HCT116 (cell line): ENCODE measurements at regions not wholly inside any gene's neighbourhood (a gene's known extent, or its start where the extent isn't known, plus 50 kb on each side); places are given as distances from the start of the nearest gene placed in this dataset.

Source experiments
- ATAC-seq: fragments of 200-7000 bp; cut with Tn5 transposase; 2 replicates; pipeline ENCODE4 v1.9.1; 2020; ENCODE audit warnings: mild to moderate bottlenecking, moderate library complexity
- BruUV-seq: library from RNA; stranded (reverse); fragments of 400-500 nt; replicated peaks from 2 replicates; lab custom pipeline; 2021; lab: Mats Ljungman, UMichigan
- CTCF ChIA-PET: fragments of 300-600 bp; sonication (Branson Sonifier 250); formaldehyde crosslinking; loops from one replicate; lab custom pipeline; 2021; ENCODE audit warnings: antibody characterized with exemption; lab: Charles Lee
- POLR2A ChIA-PET: fragments of 300-600, 350-600 bp; sonication (Branson Sonifier 250); formaldehyde crosslinking; loops from one replicate; lab custom pipeline; 2021; ENCODE audit warnings: antibody characterized with exemption; lab: Charles Lee
- RAD21 ChIA-PET, 2 experiments: fragments of 300-600 bp; sonication (Branson Sonifier 250); formaldehyde crosslinking; loops; one replicate each; lab custom pipeline; 2023; ENCODE audit warnings: low total read pairs in 2 of 2; ENCODE audit not compliant: uncharacterized antibody in 2 of 2, unreplicated experiment in 2 of 2, low non-redundant PET in 1 of 2; lab: Charles Lee
- DNase-seq: peaks from one replicate; pipeline ENCODE4 v3.0.0-alpha.2; 2010; ENCODE audit warnings: low read depth, low spot score
- H2AFZ ChIP-seq: fragments of 200-600 bp; shearing (Covaris generic), sonication (generic); 2 replicates; pipeline ENCODE4 v1.6.1; 2017; ENCODE audit warnings: low read depth, mixed run types, mixed read lengths, antibody characterized with exemption, low read length; ENCODE audit not compliant: poor library complexity, severe bottlenecking
- H3K27ac ChIP-seq: 2 replicates; pipeline ENCODE4 v1.5.1; 2012; ENCODE audit warnings: low read depth, low read length
- H3K27me3 ChIP-seq: fragments of 200-600 bp; sonication (generic); 2 replicates; pipeline ENCODE4 v1.6.1; 2016; ENCODE audit warnings: mixed run types, low read length, mixed read lengths; ENCODE audit not compliant: insufficient read depth
- H3K36me3 ChIP-seq, 2 experiments: fragments of 200-500 bp in 1 of 2; fragments of 200-600 bp in 1 of 2; sonication (Bioruptor generic) in 1 of 2; sonication (generic) in 1 of 2; 2 replicates each; pipeline versions ENCODE4 v1.5.1 to v1.6.1; 2014 to 2016; ENCODE audit warnings: low read length in 2 of 2, inconsistent platforms in 1 of 2, mixed read lengths in 1 of 2, mixed run types in 1 of 2; ENCODE audit not compliant: insufficient read depth in 2 of 2, control insufficient read depth in 1 of 2
- H3K4me1 ChIP-seq, 2 experiments: fragments of 200-600 bp in 1 of 2; sonication (generic) in 1 of 2; 2 replicates each; pipeline versions ENCODE4 v1.5.1 to v1.6.1; 2012 to 2017; ENCODE audit warnings: low read length in 2 of 2, inconsistent platforms in 1 of 2, mild to moderate bottlenecking in 1 of 2, mixed read lengths in 1 of 2, mixed run types in 1 of 2, moderate library complexity in 1 of 2; ENCODE audit not compliant: insufficient read depth in 2 of 2, control insufficient read depth in 1 of 2
- H3K4me2 ChIP-seq: fragments of 200-600 bp; sonication (generic); 2 replicates; pipeline ENCODE4 v1.6.1; 2017; ENCODE audit warnings: mixed run types, low read length, mixed read lengths
- H3K4me3 ChIP-seq, 2 experiments: fragments of 200-600 bp in 1 of 2; sonication (generic) in 1 of 2; replicated peaks in 1 of 2; 2 replicates each; pipeline ENCODE4 v1.5.1; 2011 to 2016; ENCODE audit warnings: low read length in 2 of 2, control low read depth in 1 of 2, low read depth in 1 of 2, mild to moderate bottlenecking in 1 of 2, mixed read lengths in 1 of 2, mixed run types in 1 of 2
- H3K79me2 ChIP-seq: fragments of 200-600 bp; sonication (generic); 2 replicates; pipeline ENCODE4 v1.6.1; 2017; ENCODE audit warnings: mild to moderate bottlenecking, mixed run types, low read length, moderate library complexity, mixed read lengths; ENCODE audit not compliant: insufficient read depth
- H3K9ac ChIP-seq: fragments of 200-600 bp; sonication (generic); 2 replicates; pipeline ENCODE4 v1.6.1; 2016; ENCODE audit warnings: low read length, mixed read lengths
- H3K9me2 ChIP-seq: fragments of 200-600 bp; sonication (generic), shearing (Covaris generic); 2 replicates; pipeline ENCODE4 v1.6.1; 2017; ENCODE audit warnings: mixed run types, mild to moderate bottlenecking, moderate library complexity; ENCODE audit not compliant: insufficient read depth
- H3K9me3 ChIP-seq, 2 experiments: fragments of 200-500 bp in 1 of 2; fragments of 200-600 bp in 1 of 2; sonication (Bioruptor generic) in 1 of 2; sonication (generic) in 1 of 2; 2 replicates each; pipeline ENCODE4 v1.6.1; 2014 to 2017; ENCODE audit warnings: low read length in 2 of 2, mixed read lengths in 2 of 2, inconsistent platforms in 1 of 2, low read depth in 1 of 2, mild to moderate bottlenecking in 1 of 2, mixed run types in 1 of 2, moderate library complexity in 1 of 2; ENCODE audit not compliant: control insufficient read depth in 1 of 2, insufficient read depth in 1 of 2
- H4K20me1 ChIP-seq: fragments of 200-600 bp; sonication (generic), shearing (Covaris generic); 2 replicates; pipeline ENCODE4 v1.6.1; 2017; ENCODE audit warnings: mixed run types, mild to moderate bottlenecking, moderate library complexity; ENCODE audit not compliant: insufficient read depth
- CBX3 ChIP-seq: IDR thresholded peaks from 2 replicates; pipeline ENCODE4 v1.6.1; 2012; ENCODE audit warnings: low read depth
- CEBPB ChIP-seq: IDR thresholded peaks from 2 replicates; pipeline ENCODE4 v1.6.1; 2012; ENCODE audit warnings: low read depth
- EGR1 ChIP-seq: IDR thresholded peaks from 2 replicates; pipeline ENCODE4 v1.6.1; 2012; ENCODE audit warnings: low read depth
- ELF1 ChIP-seq: IDR thresholded peaks from 2 replicates; pipeline ENCODE4 v1.6.1; 2012; ENCODE audit warnings: low read depth, borderline replicate concordance
- EZH2phosphoT487 ChIP-seq: fragments of 200-600 bp; IDR thresholded peaks from 2 replicates; pipeline ENCODE4 v1.6.1; 2018; ENCODE audit warnings: antibody characterized with exemption, borderline replicate concordance
- JUND ChIP-seq: IDR thresholded peaks from 2 replicates; pipeline ENCODE4 v1.6.1; 2012
- POLR2A ChIP-seq: IDR thresholded peaks from 2 replicates; pipeline ENCODE4 v1.7.0; 2011; ENCODE audit warnings: borderline replicate concordance; ENCODE audit not compliant: insufficient read depth, insufficient read length; ENCODE audit errors: extremely low read depth
- SRF ChIP-seq: IDR thresholded peaks from 2 replicates; pipeline ENCODE4 v1.6.1; 2012; ENCODE audit warnings: low read depth
- TCF7L2 ChIP-seq: IDR thresholded peaks from 2 replicates; pipeline ENCODE4 v1.7.0; 2011; ENCODE audit warnings: borderline replicate concordance, inconsistent platforms; ENCODE audit not compliant: insufficient read depth, insufficient read length; ENCODE audit errors: extremely low read depth
- YY1 ChIP-seq: IDR thresholded peaks from 2 replicates; pipeline ENCODE4 v1.6.1; 2011; ENCODE audit warnings: low read length, low read depth, moderate library complexity, mild to moderate bottlenecking; ENCODE audit not compliant: insufficient replicate concordance; ENCODE audit errors: extremely low read depth
- ZFX ChIP-seq: fragments of 450-650 bp; IDR thresholded peaks from 2 replicates; pipeline ENCODE4 v1.6.1; 2017
- ZNF274 ChIP-seq: fragments of 200-500 bp; sonication (Bioruptor generic); IDR thresholded peaks from 2 replicates; pipeline ENCODE4 v1.6.1; 2014; ENCODE audit warnings: mild to moderate bottlenecking, low read depth, low read length, inconsistent platforms
- intact Hi-C: fragments of 100-400 bp; cut with micrococcal nuclease; formaldehyde crosslinking; loops from 2 replicates; pipeline ENCODE4 v1.10.0; 2022
- TF ChIP-seq, protein P1 (sequence below), 3 experiments: fragments of 200-600 bp in 1 of 3; sonication (generic) in 1 of 3; IDR thresholded peaks in 2 of 3; conservative IDR thresholded peaks in 1 of 3; 2 replicates each; pipeline ENCODE4 v1.5.1; 2012 to 2017; ENCODE audit warnings: low read depth in 2 of 3, low read length in 2 of 3, antibody characterized with exemption in 1 of 3, borderline replicate concordance in 1 of 3, control low read depth in 1 of 3, mild to moderate bottlenecking in 1 of 3, mixed read lengths in 1 of 3, mixed run types in 1 of 3, moderate library complexity in 1 of 3; ENCODE audit not compliant: insufficient read depth in 1 of 3
- TF ChIP-seq, protein P2 (sequence below): IDR thresholded peaks from 2 replicates; pipeline ENCODE4 v1.6.1; 2012; ENCODE audit warnings: low read depth
- TF ChIP-seq, protein P3 (sequence below): IDR thresholded peaks from 2 replicates; pipeline ENCODE4 v1.6.1; 2011; ENCODE audit warnings: mild to moderate bottlenecking, low read length, moderate library complexity; ENCODE audit not compliant: insufficient replicate concordance; ENCODE audit errors: extremely low read depth
- TF ChIP-seq, protein P4 (sequence below): IDR thresholded peaks from 2 replicates; pipeline ENCODE4 v1.6.1; 2012

DNA sequence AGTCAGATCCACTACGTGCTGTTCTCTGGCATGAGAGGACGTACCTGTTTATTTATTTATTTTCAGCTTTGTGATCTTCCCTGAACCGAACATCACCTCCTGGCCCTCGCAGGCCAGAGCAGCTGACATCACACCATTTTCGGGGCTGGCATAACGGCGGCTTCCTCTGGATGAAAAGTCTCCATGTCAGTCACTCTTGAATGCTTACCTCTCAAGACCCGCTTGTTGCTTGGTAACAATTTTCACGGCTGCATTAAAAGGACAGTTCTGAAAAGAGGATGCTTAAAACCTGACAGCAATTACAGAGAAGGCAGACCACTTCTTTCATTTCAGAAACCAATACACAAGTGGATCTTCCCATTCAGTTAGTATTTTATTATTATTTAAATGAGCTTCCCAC is 159.8 kb upstream of the CDH4 start:
- TF ChIP-seq POLR2A (no peak), CEBPB (no peak), YY1 (no peak), SRF (no peak), ZFX (no peak), ZNF274 (no peak), CBX3 (no peak), EGR1 (no peak), ELF1 (no peak), TCF7L2 (no peak), EZH2phosphoT487 (no peak), JUND (no peak)
- TF ChIP-seq, protein P1, sequence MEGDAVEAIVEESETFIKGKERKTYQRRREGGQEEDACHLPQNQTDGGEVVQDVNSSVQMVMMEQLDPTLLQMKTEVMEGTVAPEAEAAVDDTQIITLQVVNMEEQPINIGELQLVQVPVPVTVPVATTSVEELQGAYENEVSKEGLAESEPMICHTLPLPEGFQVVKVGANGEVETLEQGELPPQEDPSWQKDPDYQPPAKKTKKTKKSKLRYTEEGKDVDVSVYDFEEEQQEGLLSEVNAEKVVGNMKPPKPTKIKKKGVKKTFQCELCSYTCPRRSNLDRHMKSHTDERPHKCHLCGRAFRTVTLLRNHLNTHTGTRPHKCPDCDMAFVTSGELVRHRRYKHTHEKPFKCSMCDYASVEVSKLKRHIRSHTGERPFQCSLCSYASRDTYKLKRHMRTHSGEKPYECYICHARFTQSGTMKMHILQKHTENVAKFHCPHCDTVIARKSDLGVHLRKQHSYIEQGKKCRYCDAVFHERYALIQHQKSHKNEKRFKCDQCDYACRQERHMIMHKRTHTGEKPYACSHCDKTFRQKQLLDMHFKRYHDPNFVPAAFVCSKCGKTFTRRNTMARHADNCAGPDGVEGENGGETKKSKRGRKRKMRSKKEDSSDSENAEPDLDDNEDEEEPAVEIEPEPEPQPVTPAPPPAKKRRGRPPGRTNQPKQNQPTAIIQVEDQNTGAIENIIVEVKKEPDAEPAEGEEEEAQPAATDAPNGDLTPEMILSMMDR (IDR thresholded peaks at IDR 0.05 in 2 of 3, conservative IDR thresholded peaks at IDR 0.05 in 1 of 3; ENCODE audit: borderline replicate concordance in 1 of 3, insufficient read depth in 1 of 3, low read depth in 2 of 3, low read length in 2 of 3), result no peak
- TF ChIP-seq, protein P2, sequence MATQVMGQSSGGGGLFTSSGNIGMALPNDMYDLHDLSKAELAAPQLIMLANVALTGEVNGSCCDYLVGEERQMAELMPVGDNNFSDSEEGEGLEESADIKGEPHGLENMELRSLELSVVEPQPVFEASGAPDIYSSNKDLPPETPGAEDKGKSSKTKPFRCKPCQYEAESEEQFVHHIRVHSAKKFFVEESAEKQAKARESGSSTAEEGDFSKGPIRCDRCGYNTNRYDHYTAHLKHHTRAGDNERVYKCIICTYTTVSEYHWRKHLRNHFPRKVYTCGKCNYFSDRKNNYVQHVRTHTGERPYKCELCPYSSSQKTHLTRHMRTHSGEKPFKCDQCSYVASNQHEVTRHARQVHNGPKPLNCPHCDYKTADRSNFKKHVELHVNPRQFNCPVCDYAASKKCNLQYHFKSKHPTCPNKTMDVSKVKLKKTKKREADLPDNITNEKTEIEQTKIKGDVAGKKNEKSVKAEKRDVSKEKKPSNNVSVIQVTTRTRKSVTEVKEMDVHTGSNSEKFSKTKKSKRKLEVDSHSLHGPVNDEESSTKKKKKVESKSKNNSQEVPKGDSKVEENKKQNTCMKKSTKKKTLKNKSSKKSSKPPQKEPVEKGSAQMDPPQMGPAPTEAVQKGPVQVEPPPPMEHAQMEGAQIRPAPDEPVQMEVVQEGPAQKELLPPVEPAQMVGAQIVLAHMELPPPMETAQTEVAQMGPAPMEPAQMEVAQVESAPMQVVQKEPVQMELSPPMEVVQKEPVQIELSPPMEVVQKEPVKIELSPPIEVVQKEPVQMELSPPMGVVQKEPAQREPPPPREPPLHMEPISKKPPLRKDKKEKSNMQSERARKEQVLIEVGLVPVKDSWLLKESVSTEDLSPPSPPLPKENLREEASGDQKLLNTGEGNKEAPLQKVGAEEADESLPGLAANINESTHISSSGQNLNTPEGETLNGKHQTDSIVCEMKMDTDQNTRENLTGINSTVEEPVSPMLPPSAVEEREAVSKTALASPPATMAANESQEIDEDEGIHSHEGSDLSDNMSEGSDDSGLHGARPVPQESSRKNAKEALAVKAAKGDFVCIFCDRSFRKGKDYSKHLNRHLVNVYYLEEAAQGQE, result no peak
- TF ChIP-seq, protein P3, sequence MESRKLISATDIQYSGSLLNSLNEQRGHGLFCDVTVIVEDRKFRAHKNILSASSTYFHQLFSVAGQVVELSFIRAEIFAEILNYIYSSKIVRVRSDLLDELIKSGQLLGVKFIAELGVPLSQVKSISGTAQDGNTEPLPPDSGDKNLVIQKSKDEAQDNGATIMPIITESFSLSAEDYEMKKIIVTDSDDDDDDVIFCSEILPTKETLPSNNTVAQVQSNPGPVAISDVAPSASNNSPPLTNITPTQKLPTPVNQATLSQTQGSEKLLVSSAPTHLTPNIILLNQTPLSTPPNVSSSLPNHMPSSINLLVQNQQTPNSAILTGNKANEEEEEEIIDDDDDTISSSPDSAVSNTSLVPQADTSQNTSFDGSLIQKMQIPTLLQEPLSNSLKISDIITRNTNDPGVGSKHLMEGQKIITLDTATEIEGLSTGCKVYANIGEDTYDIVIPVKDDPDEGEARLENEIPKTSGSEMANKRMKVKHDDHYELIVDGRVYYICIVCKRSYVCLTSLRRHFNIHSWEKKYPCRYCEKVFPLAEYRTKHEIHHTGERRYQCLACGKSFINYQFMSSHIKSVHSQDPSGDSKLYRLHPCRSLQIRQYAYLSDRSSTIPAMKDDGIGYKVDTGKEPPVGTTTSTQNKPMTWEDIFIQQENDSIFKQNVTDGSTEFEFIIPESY, result no peak
- TF ChIP-seq, protein P4, sequence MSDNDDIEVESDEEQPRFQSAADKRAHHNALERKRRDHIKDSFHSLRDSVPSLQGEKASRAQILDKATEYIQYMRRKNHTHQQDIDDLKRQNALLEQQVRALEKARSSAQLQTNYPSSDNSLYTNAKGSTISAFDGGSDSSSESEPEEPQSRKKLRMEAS, result no peak
- Histone ChIP-seq H4K20me1 (no peaks in the 10 kb centered on the region), H3K4me2 (no peak overlapping the region), H2AFZ (no peak overlapping the region), H3K27ac (no peak overlapping the region), H3K36me3 (no peaks in the 10 kb centered on the region), H3K4me1 (no peaks in the 10 kb centered on the region), H3K9ac (no peak overlapping the region), H3K79me2 (no peaks in the 10 kb centered on the region), H3K27me3 (no peaks in the 10 kb centered on the region), H3K4me3 (no peak overlapping the region), H3K9me3 (peaks cover 17 to 38% of the 10 kb centered on the region in 2 experiments; a peak in 2 of 4 replicates), H3K9me2 (no peaks in the 10 kb centered on the region)
- intact Hi-C loops, result no loop called here
- DNase-seq, result no peak
- no peak for ATAC-seq
- BruUV-seq, result no TSS peak
- CTCF ChIA-PET, result no interaction called here
- RAD21 ChIA-PET, result no interaction called here
- POLR2A ChIA-PET, result no interaction called here
